ENCODE measurements at regions not wholly inside any gene's neighbourhood (a gene's known extent, or its start where the extent isn't known, plus 50 kb on each side); places are given as distances from the start of the nearest gene placed in this dataset.

GRCh38 chr4:111641813-111642579 is 503.3 kb upstream of the FAM241A start:
- peak; percentile 91 for TF ChIP-seq CTCF (IDR thresholded peaks at IDR 0.05; ENCODE audit: insufficient read depth, low read depth, low read length)
- DNase-seq (ENCODE audit: low read depth), result peak; percentile 55
- Histone ChIP-seq H3K27me3 (ENCODE audit: control insufficient read depth, insufficient read depth, low read length) (no peaks in the 10 kb centered on the region), H3K4me3 (ENCODE audit: low read depth, low read length) (no peak overlapping the region), H3K36me3 (ENCODE audit: control insufficient read depth, insufficient read depth, low read length) (no peaks in the 10 kb centered on the region)
- POLR2A ChIA-PET, result no interaction called here
- CTCF ChIA-PET, result interaction anchor here (0.8 to 1.9 kb wide), 18 partner anchors 9 to 1011 kb away, joined by 3 to 21 read pairs (median 4); no protein-coding TSS in a partner anchor

- DNase-seq (ENCODE audit: low read depth), result no peak
- Histone ChIP-seq H3K36me3 (ENCODE audit: control insufficient read depth, insufficient read depth, low read length) (no peaks in the 10 kb centered on the region), H3K27me3 (ENCODE audit: control insufficient read depth, insufficient read depth, low read length) (no peaks in the 10 kb centered on the region), H3K4me3 (ENCODE audit: low read depth, low read length) (no peak overlapping the region)
- CTCF ChIA-PET, result no interaction called here
- POLR2A ChIA-PET, result no interaction called here
- no peak for TF ChIP-seq CTCF (IDR thresholded peaks at IDR 0.05; ENCODE audit: insufficient read depth, low read depth, low read length)
Measured at GRCh38 chr4:111648056-111648455, 497.2 kb upstream of the FAM241A start.

GRCh38 chr4:111649308-111649707 is 495.9 kb upstream of the FAM241A start:
- no peak for TF ChIP-seq CTCF (IDR thresholded peaks at IDR 0.05; ENCODE audit: insufficient read depth, low read depth, low read length)
- no peaks in the 10 kb centered on the region for H3K27me3 ChIP-seq (ENCODE audit: control insufficient read depth, insufficient read depth, low read length)
- POLR2A ChIA-PET, result no interaction called here
- DNase-seq (ENCODE audit: low read depth), result no peak
- no peaks in the 10 kb centered on the region for H3K36me3 ChIP-seq (ENCODE audit: control insufficient read depth, insufficient read depth, low read length)
- no peak overlapping the region for H3K4me3 ChIP-seq (ENCODE audit: low read depth, low read length)
- CTCF ChIA-PET, result interaction anchor here (3.4 kb wide), 1 partner anchor 206 kb away, joined by 13 read pairs; no protein-coding TSS in a partner anchor

GRCh38 chr4:111650146-111650545 is 495.1 kb upstream of the FAM241A start:
- no peak for DNase-seq (ENCODE audit: low read depth)
- no peaks in the 10 kb centered on the region for H3K27me3 ChIP-seq (ENCODE audit: control insufficient read depth, insufficient read depth, low read length)
- POLR2A ChIA-PET, result no interaction called here
- H3K4me3 ChIP-seq (ENCODE audit: low read depth, low read length), result no peak overlapping the region
- CTCF ChIA-PET, result interaction anchor here (0.8 to 3.4 kb wide), 4 partner anchors 8 to 205 kb away, joined by 3 to 13 read pairs (median 3); no protein-coding TSS in a partner anchor
- TF ChIP-seq CTCF (IDR thresholded peaks at IDR 0.05; ENCODE audit: insufficient read depth, low read depth, low read length), result no peak
- no peaks in the 10 kb centered on the region for H3K36me3 ChIP-seq (ENCODE audit: control insufficient read depth, insufficient read depth, low read length)

GRCh38 chr4:111650674-111651086 is 494.6 kb upstream of the FAM241A start:
- ChIA-PET CTCF (interaction anchor here (0.5 to 3.4 kb wide), 5 partner anchors 9 to 204 kb away, joined by 3 to 13 read pairs (median 3); no protein-coding TSS in a partner anchor), POLR2A (no interaction called here)
- no peak for DNase-seq (ENCODE audit: low read depth)
- TF ChIP-seq CTCF (IDR thresholded peaks at IDR 0.05; ENCODE audit: insufficient read depth, low read depth, low read length), result no peak
- Histone ChIP-seq H3K36me3 (ENCODE audit: control insufficient read depth, insufficient read depth, low read length) (no peaks in the 10 kb centered on the region), H3K27me3 (ENCODE audit: control insufficient read depth, insufficient read depth, low read length) (no peaks in the 10 kb centered on the region), H3K4me3 (ENCODE audit: low read depth, low read length) (no peak overlapping the region)
